H9 (cell line): ENCODE measurements at regions not wholly inside any gene's neighbourhood (a gene's known extent, or its start where the extent isn't known, plus 50 kb on each side); places are given as distances from the start of the nearest gene placed in this dataset.
A peak's percentile ranks its signal among the peaks of the same experiment; 100 is the strongest.

ENCODE experiments used
- DNase-seq: peaks from one replicate; pipeline ENCODE4 v3.0.0-alpha.2; 2017
- H2AFZ ChIP-seq: one replicate; pipeline ENCODE4 v1.6.1; 2013; ENCODE audit warnings: mild to moderate bottlenecking, low read length, control low read depth, moderate library complexity
- H2AK5ac ChIP-seq: 2 replicates; pipeline ENCODE4 v1.6.1; 2013; ENCODE audit warnings: low read length, control low read depth, mixed read lengths; ENCODE audit not compliant: insufficient read length
- H2BK120ac ChIP-seq: one replicate; pipeline ENCODE4 v1.6.1; 2013; ENCODE audit warnings: low read depth, mild to moderate bottlenecking, low read length, control low read depth, inconsistent platforms; ENCODE audit not compliant: poor library complexity, severe bottlenecking
- H2BK12ac ChIP-seq: 2 replicates; pipeline ENCODE4 v1.6.1; 2013; ENCODE audit warnings: low read length, control low read depth, mixed read lengths, low read depth; ENCODE audit not compliant: insufficient read length
- H2BK15ac ChIP-seq: 2 replicates; pipeline ENCODE4 v1.6.1; 2013; ENCODE audit warnings: low read depth, low read length, control low read depth
- H2BK20ac ChIP-seq: one replicate; pipeline ENCODE4 v1.6.1; 2013; ENCODE audit warnings: low read depth, mild to moderate bottlenecking, low read length, control low read depth, inconsistent platforms; ENCODE audit not compliant: poor library complexity, severe bottlenecking
- H2BK5ac ChIP-seq: 2 replicates; pipeline ENCODE4 v1.6.1; 2013; ENCODE audit warnings: low read length, control low read depth, mixed read lengths; ENCODE audit not compliant: insufficient read length
- H3K14ac ChIP-seq: 2 replicates; pipeline ENCODE4 v1.6.1; 2013; ENCODE audit warnings: low read length, control low read depth; ENCODE audit not compliant: insufficient read depth
- H3K18ac ChIP-seq: 2 replicates; pipeline ENCODE4 v1.6.1; 2013; ENCODE audit warnings: low read depth, mild to moderate bottlenecking, mixed read lengths, low read length, control low read depth; ENCODE audit not compliant: insufficient read length
- H3K23ac ChIP-seq: 2 replicates; pipeline ENCODE4 v1.6.1; 2013; ENCODE audit warnings: low read length, control low read depth, mixed read lengths, low read depth; ENCODE audit not compliant: insufficient read length
- H3K23me2 ChIP-seq: 2 replicates; pipeline ENCODE4 v1.6.1; 2013; ENCODE audit warnings: low read depth, mild to moderate bottlenecking, mixed read lengths, low read length, control low read depth; ENCODE audit not compliant: insufficient read length, poor library complexity, severe bottlenecking
- H3K27ac ChIP-seq: 2 replicates; pipeline ENCODE4 v1.5.1; 2013; ENCODE audit warnings: low read length, control low read depth, mixed read lengths, low read depth; ENCODE audit not compliant: insufficient read length
- H3K27me3 ChIP-seq: 2 replicates; pipeline ENCODE4 v1.6.1; 2013; ENCODE audit warnings: low read length, control low read depth, inconsistent platforms; ENCODE audit not compliant: insufficient read depth
- H3K4ac ChIP-seq: 2 replicates; pipeline ENCODE4 v1.6.1; 2013; ENCODE audit warnings: low read depth, mild to moderate bottlenecking, control low read depth, inconsistent platforms, low read length, moderate library complexity
- H3K4me1 ChIP-seq: 2 replicates; pipeline ENCODE4 v1.6.1; 2013; ENCODE audit warnings: low read length, control low read depth, inconsistent platforms; ENCODE audit not compliant: insufficient read depth
- H3K4me2 ChIP-seq: 2 replicates; pipeline ENCODE4 v1.6.1; 2013; ENCODE audit warnings: low read length, control low read depth, mixed read lengths; ENCODE audit not compliant: insufficient read length, insufficient read depth
- H3K56ac ChIP-seq: 2 replicates; pipeline ENCODE4 v1.6.1; 2013; ENCODE audit warnings: low read depth, mild to moderate bottlenecking, mixed read lengths, low read length, control low read depth; ENCODE audit not compliant: insufficient read length
- H3K79me1 ChIP-seq: 2 replicates; pipeline ENCODE4 v1.6.1; 2013; ENCODE audit warnings: low read depth, mild to moderate bottlenecking, moderate library complexity, low read length, control low read depth, inconsistent platforms; ENCODE audit not compliant: insufficient read depth, poor library complexity, severe bottlenecking
- H3K79me2 ChIP-seq: 2 replicates; pipeline ENCODE4 v1.6.1; 2013; ENCODE audit warnings: low read length, control low read depth, inconsistent platforms; ENCODE audit not compliant: insufficient read depth
- H3K9ac ChIP-seq: 2 replicates; pipeline ENCODE4 v1.6.1; 2013; ENCODE audit warnings: low read length, control low read depth, mixed read lengths; ENCODE audit not compliant: insufficient read length; ENCODE audit errors: extremely low read depth
- H3K9me3 ChIP-seq: one replicate; pipeline ENCODE4 v1.6.1; 2013; ENCODE audit warnings: low read depth, low read length, inconsistent platforms; ENCODE audit not compliant: control insufficient read depth
- H3T11ph ChIP-seq: one replicate; pipeline ENCODE4 v1.6.1; 2013; ENCODE audit warnings: mild to moderate bottlenecking, low read length, control low read depth, inconsistent platforms
- H4K20me1 ChIP-seq: one replicate; pipeline ENCODE4 v1.6.1; 2013; ENCODE audit not compliant: control insufficient read depth, insufficient read length, insufficient read depth
- H4K5ac ChIP-seq: 2 replicates; pipeline ENCODE4 v1.6.1; 2013; ENCODE audit warnings: low read depth, mild to moderate bottlenecking, mixed read lengths, low read length, control low read depth; ENCODE audit not compliant: insufficient read length
- H4K8ac ChIP-seq: replicated peaks from 2 replicates; pipeline ENCODE4 v1.6.1; 2013; ENCODE audit warnings: low read length, control low read depth, mixed read lengths, low read depth; ENCODE audit not compliant: insufficient read length
- H4K91ac ChIP-seq: 2 replicates; pipeline ENCODE4 v1.6.1; 2013; ENCODE audit warnings: low read depth, mild to moderate bottlenecking, moderate library complexity, mixed read lengths, low read length, control low read depth; ENCODE audit not compliant: insufficient read length
- H3K27ac Mint-ChIP-seq, 3 experiments: 2 replicates in 2 of 3; 3 replicates in 1 of 3; pipeline ENCODE4 v1.8.0; 2020 to 2021; ENCODE audit warnings: mixed read lengths in 3 of 3, mild to moderate bottlenecking in 1 of 3, moderate library complexity in 1 of 3
- H3K27me3 Mint-ChIP-seq: 2 replicates; pipeline ENCODE4 v1.8.0; 2021; ENCODE audit warnings: low read depth, mild to moderate bottlenecking, moderate library complexity, mixed read lengths
- H3K36me3 Mint-ChIP-seq, 3 experiments: 2 replicates in 2 of 3; 3 replicates in 1 of 3; pipeline ENCODE4 v1.8.0; 2020 to 2021; ENCODE audit warnings: low read depth in 3 of 3, mixed read lengths in 3 of 3; ENCODE audit not compliant: insufficient read depth in 1 of 3
- H3K4me1 Mint-ChIP-seq, 2 experiments: 2 replicates each; pipeline ENCODE4 v1.8.0; 2020; ENCODE audit warnings: mixed read lengths in 2 of 2
- H3K4me3 Mint-ChIP-seq, 2 experiments: 2 replicates in 1 of 2; 3 replicates in 1 of 2; pipeline ENCODE4 v1.8.0; 2020 to 2021; ENCODE audit warnings: mild to moderate bottlenecking in 2 of 2, mixed read lengths in 2 of 2, moderate library complexity in 1 of 2
- H3K9me3 Mint-ChIP-seq, 2 experiments: 2 replicates in 1 of 2; 3 replicates in 1 of 2; pipeline ENCODE4 v1.8.0; 2020; ENCODE audit warnings: mild to moderate bottlenecking in 2 of 2, mixed read lengths in 2 of 2, moderate library complexity in 1 of 2
- CTCF ChIP-seq: fragments of 200-600 bp; sonication (generic); conservative IDR thresholded peaks from 3 replicates; pipeline ENCODE4 v1.8.0; 2021; ENCODE audit warnings: antibody characterized with exemption, mild to moderate bottlenecking
- WGBS: extraction: QIAGEN DNeasy Blood & Tissue Kit; methylation state at CpG from one replicate; pipeline ENCODE4 v1.1.7; 2013; ENCODE audit warnings: missing lambda C conversion rate, low lambda C conversion rate, mixed read lengths; ENCODE audit not compliant: insufficient read length; ENCODE audit errors: extremely low coverage; 5-methylcytosine and 5-hydroxymethylcytosine counted together

DNA sequence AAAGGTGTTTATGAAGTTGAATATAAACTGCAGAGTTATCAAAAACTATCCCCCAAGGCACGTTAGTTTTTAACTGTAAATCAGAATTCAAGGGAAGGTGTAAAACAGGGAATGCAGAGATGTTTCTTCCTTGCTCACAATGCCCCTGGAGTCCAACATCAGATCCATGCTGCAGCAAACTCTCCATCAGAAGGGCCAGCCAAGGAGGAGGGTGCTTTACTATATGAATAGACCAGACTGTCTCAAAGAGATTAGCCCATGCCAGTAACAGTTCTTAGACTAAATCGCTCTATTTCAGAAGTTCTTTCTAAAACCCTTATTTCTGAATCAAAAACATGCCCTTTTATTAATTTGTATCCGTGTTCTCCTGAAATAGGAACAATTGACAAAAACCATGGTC lies 362.8 kb upstream of the RPS23 start:
- Histone ChIP-seq H4K8ac (no peak overlapping the region), H3K4me2 (no peak overlapping the region), H4K5ac (no peak overlapping the region), H3K27me3 (no peaks in the 10 kb centered on the region), H2AFZ (no peak overlapping the region), H4K91ac (no peak overlapping the region), H2AK5ac (no peak overlapping the region), H3K14ac (no peak overlapping the region), H3K79me2 (no peaks in the 10 kb centered on the region), H3K9me3 (no peaks in the 10 kb centered on the region), H3K23ac (no peak overlapping the region), H2BK15ac (no peak overlapping the region), H3K18ac (no peak overlapping the region), H2BK12ac (no peak overlapping the region), H3K27ac (no peak overlapping the region), H3K79me1 (no peaks in the 10 kb centered on the region), H3K56ac (no peak overlapping the region), H3K4me1 (no peaks in the 10 kb centered on the region; the same call in 1 of the 2 replicates), H2BK120ac (no peak overlapping the region), H2BK5ac (no peak overlapping the region), H3K4ac (no peak overlapping the region), H3T11ph (no peak overlapping the region), H2BK20ac (no peak overlapping the region), H3K9ac (no peak overlapping the region), H4K20me1 (no peaks in the 10 kb centered on the region), H3K23me2 (no peaks in the 10 kb centered on the region)
- H3K4me3 Mint-ChIP-seq, result no peak overlapping the region
- DNase-seq, result no peak
- H3K27ac Mint-ChIP-seq, result peak overlapping the region in 1 of 3 experiments; percentile 73; a peak in 1 of 7 replicates
- H3K4me1 Mint-ChIP-seq, result peaks cover 10 to 26% of the 10 kb centered on the region in 2 experiments
- no peak for TF ChIP-seq CTCF
- no peaks in the 10 kb centered on the region for H3K27me3 Mint-ChIP-seq
- no peaks in the 10 kb centered on the region for H3K9me3 Mint-ChIP-seq
- H3K36me3 Mint-ChIP-seq, result no peaks in the 10 kb centered on the region
- no CpG with 5 or more reads among the region's 3 CpGs for whole genome bisulfite sequencing
